OCI-LY3 (cell line): ENCODE measurements at regions not wholly inside any gene's neighbourhood (a gene's known extent, or its start where the extent isn't known, plus 50 kb on each side); places are given as distances from the start of the nearest gene placed in this dataset.

Experiments
- H2AFZ ChIP-seq: fragments of 200-600, 300-600 bp; shearing (Covaris generic); 2 replicates; pipeline ENCODE4 v1.6.0; 2014; ENCODE audit warnings: antibody characterized with exemption, low read depth, low read length
- H3K27ac ChIP-seq: fragments of 200-600, 300-600 bp; sonication (generic); 2 replicates; pipeline ENCODE4 v1.5.1; 2014; ENCODE audit warnings: mild to moderate bottlenecking, low read length, moderate library complexity, mixed read lengths
- H3K27me3 ChIP-seq: fragments of 200-600, 300-600 bp; sonication (generic); 2 replicates; pipeline ENCODE4 v1.6.1; 2014; ENCODE audit warnings: low read depth, low read length, mixed read lengths
- H3K36me3 ChIP-seq: fragments of 200-600, 300-600 bp; sonication (generic); replicated peaks from 2 replicates; pipeline ENCODE3; 2014; ENCODE audit warnings: low read depth, low read length, mixed read lengths
- H3K4me1 ChIP-seq: fragments of 300-600, 200-600 bp; sonication (generic); 2 replicates; pipeline ENCODE4 v1.6.1; 2014; ENCODE audit warnings: low read length, mixed read lengths
- H3K4me2 ChIP-seq: fragments of 200-600, 300-600 bp; sonication (generic); 2 replicates; pipeline ENCODE4 v1.6.1; 2014; ENCODE audit warnings: low read length, mixed read lengths
- H3K4me3 ChIP-seq: fragments of 300-600, 200-600 bp; sonication (generic); 2 replicates; pipeline ENCODE4 v1.5.1; 2014; ENCODE audit warnings: antibody characterized with exemption, mild to moderate bottlenecking, low read length, moderate library complexity
- H3K79me2 ChIP-seq: fragments of 300-600, 200-600 bp; shearing (Covaris generic); 2 replicates; pipeline ENCODE4 v1.6.1; 2014; ENCODE audit warnings: mild to moderate bottlenecking, low read length, mixed read lengths
- H3K9ac ChIP-seq: fragments of 300-600, 200-600 bp; shearing (Covaris generic); 2 replicates; pipeline ENCODE4 v1.6.0; 2014; ENCODE audit warnings: mild to moderate bottlenecking, low read length, moderate library complexity
- H3K9me3 ChIP-seq: fragments of 200-600, 300-600 bp; shearing (Covaris generic); 2 replicates; pipeline ENCODE4 v1.6.1; 2014; ENCODE audit warnings: low read length, mixed read lengths; ENCODE audit not compliant: insufficient read depth
- H4K20me1 ChIP-seq: fragments of 200-600, 300-600 bp; sonication (generic); 2 replicates; pipeline ENCODE4 v1.6.1; 2016; ENCODE audit warnings: low read length, mixed read lengths; ENCODE audit not compliant: insufficient read depth
- CTCF ChIP-seq: fragments of 200-600, 300-600 bp; sonication (generic); IDR thresholded peaks from 2 replicates; pipeline ENCODE4 v1.5.1; 2014; ENCODE audit warnings: antibody characterized with exemption, low read length, low read depth
- EZH2phosphoT487 ChIP-seq: fragments of 200-600 bp; shearing (Covaris generic); IDR thresholded peaks from 2 replicates; pipeline ENCODE4 v1.6.1; 2018; ENCODE audit warnings: antibody characterized with exemption, mixed run types, low read depth

DNA sequence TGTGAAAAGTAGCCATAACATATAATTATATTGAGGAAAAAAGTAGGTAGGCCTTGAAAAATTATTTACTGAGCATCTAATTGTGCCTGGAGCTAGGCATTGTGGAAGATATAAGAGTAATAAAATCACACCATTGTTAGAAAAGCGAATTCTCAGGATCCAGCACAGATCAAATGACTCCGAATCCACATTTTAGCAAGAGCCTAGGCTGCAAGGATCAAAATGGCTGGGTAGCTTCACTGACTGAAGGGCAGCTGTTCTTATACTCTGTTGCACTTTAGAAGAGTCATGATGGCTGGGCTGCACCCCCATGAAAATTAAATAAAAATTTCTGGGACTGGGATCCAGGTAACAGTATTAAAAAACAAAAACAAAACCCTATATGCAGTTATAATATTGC, 67.6 kb upstream of the HMCN1 start:
- Histone ChIP-seq H3K4me3 (no peak overlapping the region), H3K9ac (no peak overlapping the region), H3K27me3 (no peaks in the 10 kb centered on the region), H3K4me2 (no peak overlapping the region), H2AFZ (no peak overlapping the region), H3K36me3 (no peaks in the 10 kb centered on the region), H4K20me1 (no peaks in the 10 kb centered on the region), H3K79me2 (no peaks in the 10 kb centered on the region; the same call in 1 of the 2 replicates), H3K27ac (no peak overlapping the region), H3K9me3 (no peaks in the 10 kb centered on the region), H3K4me1 (peaks cover 87% of the 10 kb centered on the region)
- TF ChIP-seq EZH2phosphoT487, result no peak
- TF ChIP-seq CTCF, result no peak

DNA sequence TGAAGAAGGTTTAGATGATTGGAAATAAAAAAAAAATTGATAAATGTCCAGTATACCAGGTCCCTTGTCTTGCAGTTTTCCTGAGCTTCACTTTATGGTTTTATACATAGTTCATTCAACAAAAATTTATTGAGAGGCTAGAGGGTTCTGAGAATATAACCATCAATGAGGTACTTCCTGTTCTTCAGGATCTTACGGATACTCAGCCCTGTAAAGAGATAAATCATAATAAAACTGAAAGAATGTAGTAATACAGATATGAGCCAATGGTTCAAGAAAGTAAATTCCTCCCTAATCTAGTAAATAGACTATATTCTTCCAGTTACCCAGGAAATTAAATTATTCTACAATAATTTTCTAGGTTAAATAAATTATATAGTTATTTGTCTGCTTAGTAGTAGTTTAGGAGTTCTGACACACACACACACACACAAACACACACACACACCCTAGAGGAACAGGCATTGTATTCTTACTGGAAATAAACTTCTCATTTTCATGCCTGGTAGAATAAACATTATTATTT, 70.4 kb upstream of the HMCN1 start:
- no peaks in the 10 kb centered on the region for H3K79me2 ChIP-seq
- H3K9ac ChIP-seq, result peak overlapping the region; percentile 1; the same call in 1 of the 2 replicates
- H3K36me3 ChIP-seq, result no peaks in the 10 kb centered on the region
- H4K20me1 ChIP-seq, result no peaks in the 10 kb centered on the region
- H3K9me3 ChIP-seq, result no peaks in the 10 kb centered on the region
- H3K4me1 ChIP-seq, result peaks cover 63% of the 10 kb centered on the region
- H3K27ac ChIP-seq, result peak overlapping the region; percentile 54
- TF ChIP-seq CTCF (no peak), EZH2phosphoT487 (no peak)
- H2AFZ ChIP-seq, result peak overlapping the region; percentile 5; the same call in 1 of the 2 replicates
- no peak overlapping the region for H3K4me3 ChIP-seq
- peak overlapping the region; percentile 8 for H3K4me2 ChIP-seq
- no peaks in the 10 kb centered on the region for H3K27me3 ChIP-seq

DNA sequence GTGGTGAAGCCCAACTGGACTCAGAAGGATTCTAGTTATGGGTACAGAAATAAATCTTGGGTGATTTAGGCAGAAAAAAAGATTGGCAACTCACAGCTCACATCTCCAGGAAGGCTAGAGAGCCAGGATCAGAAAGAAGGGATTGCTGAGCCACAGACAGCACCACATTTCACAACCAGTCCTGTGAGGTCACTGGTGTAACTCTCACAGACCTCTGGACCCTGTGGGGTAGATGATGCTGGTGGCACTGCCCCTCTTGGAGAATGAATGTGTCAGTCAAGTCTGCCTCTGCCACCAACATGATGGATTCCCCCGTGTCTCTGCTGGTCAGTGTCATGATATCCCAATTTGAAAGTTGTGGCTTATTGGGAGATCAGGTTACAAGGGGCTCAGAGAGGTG, 70.9 kb upstream of the HMCN1 start:
- H3K4me1 ChIP-seq, result peaks cover 63% of the 10 kb centered on the region
- TF ChIP-seq CTCF (no peak), EZH2phosphoT487 (no peak)
- H4K20me1 ChIP-seq, result no peaks in the 10 kb centered on the region
- no peaks in the 10 kb centered on the region for H3K79me2 ChIP-seq
- H3K9me3 ChIP-seq, result no peaks in the 10 kb centered on the region
- H3K4me3 ChIP-seq, result no peak overlapping the region
- H3K27me3 ChIP-seq, result no peaks in the 10 kb centered on the region
- peak overlapping the region; percentile 8; the same call in 1 of the 2 replicates for H3K4me2 ChIP-seq
- peak overlapping the region; percentile 1; the same call in 1 of the 2 replicates for H3K9ac ChIP-seq
- H3K27ac ChIP-seq, result peak overlapping the region; percentile 54
- peak overlapping the region; percentile 5; the same call in 1 of the 2 replicates for H2AFZ ChIP-seq
- H3K36me3 ChIP-seq, result no peaks in the 10 kb centered on the region

DNA sequence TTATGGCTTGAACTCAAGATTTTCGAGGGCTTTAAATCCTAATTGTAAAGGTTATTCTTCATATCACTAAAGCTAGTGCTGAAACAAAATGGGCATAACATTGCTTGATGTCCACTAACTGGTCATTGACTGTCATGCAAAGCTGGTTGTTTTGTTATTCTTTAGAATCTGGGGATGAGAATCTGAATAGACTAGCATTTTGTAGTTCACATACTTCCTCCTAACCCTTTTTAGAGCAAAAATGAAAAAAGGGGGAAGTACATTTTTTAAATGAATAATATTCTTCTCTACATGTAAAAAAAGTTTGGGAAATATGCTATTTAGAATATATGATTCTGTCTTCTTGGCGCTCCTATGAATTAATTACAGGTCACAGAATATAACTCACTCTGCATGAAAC, 72.2 kb upstream of the HMCN1 start:
- no peaks in the 10 kb centered on the region for H3K27me3 ChIP-seq
- H3K9me3 ChIP-seq, result no peaks in the 10 kb centered on the region
- H3K4me2 ChIP-seq, result peak overlapping the region; percentile 40
- no peaks in the 10 kb centered on the region for H4K20me1 ChIP-seq
- peak overlapping the region; percentile 70 for H2AFZ ChIP-seq
- no peaks in the 10 kb centered on the region for H3K79me2 ChIP-seq
- TF ChIP-seq EZH2phosphoT487 (no peak), CTCF (no peak)
- H3K4me3 ChIP-seq, result no peak overlapping the region
- peaks cover 59% of the 10 kb centered on the region for H3K4me1 ChIP-seq
- no peaks in the 10 kb centered on the region for H3K36me3 ChIP-seq
- H3K27ac ChIP-seq, result peak overlapping the region; percentile 54
- H3K9ac ChIP-seq, result peak overlapping the region; percentile 21; the same call in 1 of the 2 replicates
